GM21515 (cell line): ENCODE measurements at regions not wholly inside any gene's neighbourhood (a gene's known extent, or its start where the extent isn't known, plus 50 kb on each side); places are given as distances from the start of the nearest gene placed in this dataset.

Source experiments
- ATAC-seq: cut with Tn5 transposase; IDR thresholded peaks from one replicate; pipeline ENCODE4 v1.9.1; 2021; ENCODE audit not compliant: unreplicated experiment

GRCh38 chr13:33372251-33372919, 86.8 kb upstream of the STARD13 start:
- no peak for ATAC-seq

- ATAC-seq, result no peak
Measured at GRCh38 chr13:33373624-33374023, 88.1 kb upstream of the STARD13 start.

- no peak for ATAC-seq
Measured at GRCh38 chr13:33375421-33375820, 89.9 kb upstream of the STARD13 start.

GRCh38 chr13:33376212-33376611, 90.7 kb upstream of the STARD13 start:
- no peak for ATAC-seq

GRCh38 chr13:33377411-33377810, 91.9 kb upstream of the STARD13 start:
- no peak for ATAC-seq

GRCh38 chr13:33377825-33378224, 92.3 kb upstream of the STARD13 start:
- no peak for ATAC-seq

GRCh38 chr13:33379608-33380007, 94.1 kb upstream of the STARD13 start:
- ATAC-seq, result no peak

- ATAC-seq, result no peak
Measured at GRCh38 chr13:33380487-33381079, 95.0 kb upstream of the STARD13 start.

GRCh38 chr13:33381180-33381579, 95.6 kb upstream of the STARD13 start:
- ATAC-seq, result no peak

- no peak for ATAC-seq
Measured at GRCh38 chr13:33381906-33382305, 96.4 kb upstream of the STARD13 start.

- no peak for ATAC-seq
Measured at GRCh38 chr13:33383724-33384577, 98.4 kb upstream of the STARD13 start.

GRCh38 chr13:33388286-33388998, 102.9 kb upstream of the STARD13 start:
- ATAC-seq, result no peak

GRCh38 chr13:33392794-33393405, 107.3 kb upstream of the STARD13 start:
- ATAC-seq, result no peak

GRCh38 chr13:33394294-33394932, 108.9 kb upstream of the STARD13 start:
- no peak for ATAC-seq

- ATAC-seq, result no peak
Measured at GRCh38 chr13:33401238-33401637, 115.7 kb upstream of the STARD13 start.

GRCh38 chr13:33402975-33403374, 117.4 kb upstream of the STARD13 start:
- no peak for ATAC-seq

- ATAC-seq, result no peak
Measured at GRCh38 chr13:33403807-33404362, 118.3 kb upstream of the STARD13 start.

GRCh38 chr13:33405371-33405770, 119.8 kb upstream of the STARD13 start:
- no peak for ATAC-seq

GRCh38 chr13:33409673-33410510, 124.3 kb upstream of the STARD13 start:
- no peak for ATAC-seq
